ENCODE measurements at regions not wholly inside any gene's neighbourhood (a gene's known extent, or its start where the extent isn't known, plus 50 kb on each side); places are given as distances from the start of the nearest gene placed in this dataset.

DNA sequence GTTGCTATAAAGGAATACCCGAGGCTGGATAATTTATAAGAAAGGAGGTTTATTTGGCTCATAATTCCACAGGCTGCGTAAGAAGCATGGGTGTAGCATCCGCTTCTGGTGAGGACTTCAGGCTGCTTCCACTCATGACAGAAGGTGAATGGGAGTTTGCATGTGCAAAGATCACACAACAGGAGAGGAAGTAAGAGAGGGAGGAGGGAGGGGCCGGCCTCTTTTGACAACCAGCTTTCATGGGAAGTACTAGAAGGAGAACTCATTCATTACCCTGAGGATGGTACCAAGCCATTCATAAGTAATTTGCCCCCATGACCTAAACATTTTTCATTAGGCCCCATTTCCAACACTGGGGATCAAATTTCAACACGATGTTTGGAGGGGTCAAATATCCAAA lies 386.8 kb upstream of the NETO1 start:
- no peaks in the 10 kb centered on the region for H3K36me3 Mint-ChIP-seq (ENCODE audit: insufficient read depth in 1 of 3, low read depth in 3 of 3)
- DNase-seq, result no peak
- no peaks in the 10 kb centered on the region for H3K23me2 ChIP-seq (ENCODE audit: insufficient read length, low read depth, low read length, poor library complexity, severe bottlenecking)
- WGBS (ENCODE audit: extremely low coverage, insufficient read length, low lambda C conversion rate), result no CpG with 5 or more reads among the region's 5 CpGs
- H4K5ac ChIP-seq (ENCODE audit: insufficient read length, low read depth, low read length), result no peak overlapping the region
- no peak overlapping the region for H3K18ac ChIP-seq (ENCODE audit: insufficient read length, low read depth, low read length)
- TF ChIP-seq, protein P1, sequence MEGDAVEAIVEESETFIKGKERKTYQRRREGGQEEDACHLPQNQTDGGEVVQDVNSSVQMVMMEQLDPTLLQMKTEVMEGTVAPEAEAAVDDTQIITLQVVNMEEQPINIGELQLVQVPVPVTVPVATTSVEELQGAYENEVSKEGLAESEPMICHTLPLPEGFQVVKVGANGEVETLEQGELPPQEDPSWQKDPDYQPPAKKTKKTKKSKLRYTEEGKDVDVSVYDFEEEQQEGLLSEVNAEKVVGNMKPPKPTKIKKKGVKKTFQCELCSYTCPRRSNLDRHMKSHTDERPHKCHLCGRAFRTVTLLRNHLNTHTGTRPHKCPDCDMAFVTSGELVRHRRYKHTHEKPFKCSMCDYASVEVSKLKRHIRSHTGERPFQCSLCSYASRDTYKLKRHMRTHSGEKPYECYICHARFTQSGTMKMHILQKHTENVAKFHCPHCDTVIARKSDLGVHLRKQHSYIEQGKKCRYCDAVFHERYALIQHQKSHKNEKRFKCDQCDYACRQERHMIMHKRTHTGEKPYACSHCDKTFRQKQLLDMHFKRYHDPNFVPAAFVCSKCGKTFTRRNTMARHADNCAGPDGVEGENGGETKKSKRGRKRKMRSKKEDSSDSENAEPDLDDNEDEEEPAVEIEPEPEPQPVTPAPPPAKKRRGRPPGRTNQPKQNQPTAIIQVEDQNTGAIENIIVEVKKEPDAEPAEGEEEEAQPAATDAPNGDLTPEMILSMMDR (conservative IDR thresholded peaks at IDR 0.05), result no peak
- H2BK20ac ChIP-seq (ENCODE audit: low read depth, low read length, poor library complexity, severe bottlenecking), result no peak overlapping the region
- H3K9me3 ChIP-seq (ENCODE audit: control insufficient read depth, low read depth, low read length), result no peaks in the 10 kb centered on the region
- no peak overlapping the region for H2BK15ac ChIP-seq (ENCODE audit: low read depth, low read length)
- H3K27ac ChIP-seq (ENCODE audit: insufficient read length, low read depth, low read length), result no peak overlapping the region
- no peaks in the 10 kb centered on the region for H3K79me2 ChIP-seq (ENCODE audit: insufficient read depth, low read length)
- H3K27me3 Mint-ChIP-seq (ENCODE audit: low read depth), result no peaks in the 10 kb centered on the region
- H3K4me1 ChIP-seq (ENCODE audit: insufficient read depth, low read length), result peaks cover 2% of the 10 kb centered on the region; the same call in 1 of the 2 replicates
- no peak overlapping the region for H3K9ac ChIP-seq (ENCODE audit: extremely low read depth, insufficient read length, low read length)
- H4K8ac ChIP-seq (replicated peaks; ENCODE audit: insufficient read length, low read depth, low read length), result no peak overlapping the region
- no peaks in the 10 kb centered on the region for H3K9me3 Mint-ChIP-seq
- H3K27me3 ChIP-seq (ENCODE audit: insufficient read depth, low read length), result no peaks in the 10 kb centered on the region
- no peak overlapping the region for H3K56ac ChIP-seq (ENCODE audit: insufficient read length, low read depth, low read length)
- H2BK12ac ChIP-seq (ENCODE audit: insufficient read length, low read depth, low read length), result no peak overlapping the region
- no peak overlapping the region for H3T11ph ChIP-seq (ENCODE audit: low read length)
- H4K20me1 ChIP-seq (ENCODE audit: control insufficient read depth, insufficient read depth, insufficient read length), result no peaks in the 10 kb centered on the region
- no peak overlapping the region for H3K4me2 ChIP-seq (ENCODE audit: insufficient read depth, insufficient read length, low read length)
- H4K91ac ChIP-seq (ENCODE audit: insufficient read length, low read depth, low read length), result no peak overlapping the region
- H3K4ac ChIP-seq (ENCODE audit: low read depth, low read length), result no peak overlapping the region
- peaks cover 2 to 5% of the 10 kb centered on the region in 2 experiments; a peak in 3 of 4 replicates for H3K4me1 Mint-ChIP-seq
- H2BK5ac ChIP-seq (ENCODE audit: insufficient read length, low read length), result no peak overlapping the region
- H3K23ac ChIP-seq (ENCODE audit: insufficient read length, low read depth, low read length), result no peak overlapping the region
- no peaks in the 10 kb centered on the region for H3K79me1 ChIP-seq (ENCODE audit: insufficient read depth, low read depth, low read length, poor library complexity, severe bottlenecking)
- H2AFZ ChIP-seq (ENCODE audit: low read length), result no peak overlapping the region
- no peak overlapping the region for H2BK120ac ChIP-seq (ENCODE audit: low read depth, low read length, poor library complexity, severe bottlenecking)
- H3K27ac Mint-ChIP-seq, result no peak overlapping the region
- H3K4me3 Mint-ChIP-seq, result no peak overlapping the region
- H2AK5ac ChIP-seq (ENCODE audit: insufficient read length, low read length), result no peak overlapping the region
- H3K14ac ChIP-seq (ENCODE audit: insufficient read depth, low read length), result no peak overlapping the region

All from H9 (cell line).